Body of pancreas (tissue), 4 donors: ENCODE measurements at regions not wholly inside any gene's neighbourhood (a gene's known extent, or its start where the extent isn't known, plus 50 kb on each side); places are given as distances from the start of the nearest gene placed in this dataset.

Experiments
- POLR2A ChIP-seq, 3 donors: fragments of 450-650 bp; IDR thresholded peaks; one replicate each; pipeline ENCODE4 v1.6.1; 2016; ENCODE audit warnings: antibody characterized with exemption in 3 of 3, mild to moderate bottlenecking in 2 of 3
- TF ChIP-seq, protein P1 (sequence below), 7 experiments: fragments of 450-650 bp in 4 of 7; fragments of 200-600 bp in 3 of 7; sonication (generic) in 3 of 7; IDR thresholded peaks; one replicate each; pipeline ENCODE4 v1.5.1; 2016 to 2019; ENCODE audit warnings: antibody characterized with exemption in 7 of 7

DNA sequence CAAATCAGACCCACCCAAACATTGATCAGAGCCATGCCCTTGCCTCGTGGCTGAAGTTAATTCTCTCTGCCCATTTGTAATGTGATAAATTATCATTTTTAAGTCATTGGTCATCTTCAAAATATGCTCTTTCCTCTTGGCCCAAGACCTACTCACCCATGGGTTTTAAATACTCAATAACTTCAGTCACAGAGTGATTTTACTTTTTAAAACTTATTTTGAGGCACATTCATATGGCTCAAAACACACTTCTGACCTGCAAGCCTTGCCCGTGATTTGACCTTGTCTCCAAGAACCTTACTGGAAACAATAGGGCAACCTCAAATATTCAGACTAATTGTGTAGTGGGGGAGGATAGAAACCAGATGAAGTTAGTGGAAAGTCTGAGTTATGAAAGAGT lies 176.2 kb upstream of the LNX1 start:
- no peak for TF ChIP-seq POLR2A (IDR thresholded peaks at IDR 0.05)
- TF ChIP-seq, protein P1, sequence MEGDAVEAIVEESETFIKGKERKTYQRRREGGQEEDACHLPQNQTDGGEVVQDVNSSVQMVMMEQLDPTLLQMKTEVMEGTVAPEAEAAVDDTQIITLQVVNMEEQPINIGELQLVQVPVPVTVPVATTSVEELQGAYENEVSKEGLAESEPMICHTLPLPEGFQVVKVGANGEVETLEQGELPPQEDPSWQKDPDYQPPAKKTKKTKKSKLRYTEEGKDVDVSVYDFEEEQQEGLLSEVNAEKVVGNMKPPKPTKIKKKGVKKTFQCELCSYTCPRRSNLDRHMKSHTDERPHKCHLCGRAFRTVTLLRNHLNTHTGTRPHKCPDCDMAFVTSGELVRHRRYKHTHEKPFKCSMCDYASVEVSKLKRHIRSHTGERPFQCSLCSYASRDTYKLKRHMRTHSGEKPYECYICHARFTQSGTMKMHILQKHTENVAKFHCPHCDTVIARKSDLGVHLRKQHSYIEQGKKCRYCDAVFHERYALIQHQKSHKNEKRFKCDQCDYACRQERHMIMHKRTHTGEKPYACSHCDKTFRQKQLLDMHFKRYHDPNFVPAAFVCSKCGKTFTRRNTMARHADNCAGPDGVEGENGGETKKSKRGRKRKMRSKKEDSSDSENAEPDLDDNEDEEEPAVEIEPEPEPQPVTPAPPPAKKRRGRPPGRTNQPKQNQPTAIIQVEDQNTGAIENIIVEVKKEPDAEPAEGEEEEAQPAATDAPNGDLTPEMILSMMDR (IDR thresholded peaks at IDR 0.05), result no peak
